Activated CD4-positive, alpha-beta T cell treated with anti-CD3 and anti-CD28 coated beads for 48 hours (primary cell): ENCODE measurements at regions not wholly inside any gene's neighbourhood (a gene's known extent, or its start where the extent isn't known, plus 50 kb on each side); places are given as distances from the start of the nearest gene placed in this dataset.

Experiments used
- DNase-seq: peaks from one replicate; pipeline ENCODE4 v3.0.0-alpha.2; 2020

- no peak for DNase-seq
Observed at GRCh38 chr1:163823017-163823416, 501.3 kb downstream of the NUF2 start.

GRCh38 chr1:163824006-163824405 lies 502.3 kb downstream of the NUF2 start:
- DNase-seq, result no peak

GRCh38 chr1:163824490-163824889 lies 502.7 kb downstream of the NUF2 start:
- DNase-seq, result no peak

GRCh38 chr1:163826500-163826899 lies 504.7 kb downstream of the NUF2 start:
- no peak for DNase-seq

GRCh38 chr1:163834778-163835177 lies 513.0 kb downstream of the NUF2 start:
- no peak for DNase-seq

GRCh38 chr1:163836481-163836880 lies 514.7 kb downstream of the NUF2 start:
- DNase-seq, result no peak

- DNase-seq, result no peak
Observed at GRCh38 chr1:163837206-163837605, 515.5 kb downstream of the NUF2 start.

GRCh38 chr1:163842571-163842970 lies 520.8 kb downstream of the NUF2 start:
- no peak for DNase-seq

- no peak for DNase-seq
Observed at GRCh38 chr1:163844459-163844858, 522.7 kb downstream of the NUF2 start.

- DNase-seq, result no peak
Observed at GRCh38 chr1:163845279-163845678, 523.5 kb downstream of the NUF2 start.

GRCh38 chr1:163863731-163864130 lies 542.0 kb downstream of the NUF2 start:
- DNase-seq, result no peak

GRCh38 chr1:163864207-163864606 lies 542.5 kb downstream of the NUF2 start:
- no peak for DNase-seq

- no peak for DNase-seq
Observed at GRCh38 chr1:163866564-163866963, 544.8 kb downstream of the NUF2 start.

GRCh38 chr1:163870666-163871065 lies 548.9 kb downstream of the NUF2 start:
- no peak for DNase-seq

GRCh38 chr1:163872067-163872466 lies 550.3 kb downstream of the NUF2 start:
- DNase-seq, result no peak

GRCh38 chr1:163874070-163874469 lies 552.3 kb downstream of the NUF2 start:
- no peak for DNase-seq

GRCh38 chr1:163875200-163875926 lies 553.6 kb downstream of the NUF2 start:
- no peak for DNase-seq

GRCh38 chr1:163875927-163876320 lies 554.2 kb downstream of the NUF2 start:
- DNase-seq, result no peak

- DNase-seq, result no peak
Observed at GRCh38 chr1:163876546-163876945, 554.8 kb downstream of the NUF2 start.

GRCh38 chr1:163877016-163877415 lies 555.3 kb downstream of the NUF2 start:
- no peak for DNase-seq

- DNase-seq, result no peak
Observed at GRCh38 chr1:163885510-163885909, 563.8 kb downstream of the NUF2 start.

- DNase-seq, result no peak
Observed at GRCh38 chr1:163896001-163896400, 574.2 kb downstream of the NUF2 start.

- DNase-seq, result no peak
Observed at GRCh38 chr1:163897412-163898155, 575.8 kb downstream of the NUF2 start.

GRCh38 chr1:163906283-163906682 lies 584.5 kb downstream of the NUF2 start:
- DNase-seq, result no peak
